PC-3 (cell line): ENCODE measurements at regions not wholly inside any gene's neighbourhood (a gene's known extent, or its start where the extent isn't known, plus 50 kb on each side); places are given as distances from the start of the nearest gene placed in this dataset.

ENCODE experiments used
- ATAC-seq: fragments of 200-7000 bp; cut with Tn5 transposase; 2 replicates; pipeline ENCODE4 v1.9.1; 2020; ENCODE audit warnings: mild to moderate bottlenecking, moderate library complexity
- BruUV-seq: library from RNA; stranded (reverse); fragments of 400-500 nt; replicated peaks from 2 replicates; lab custom pipeline; 2021; lab: Mats Ljungman, UMichigan
- CTCF ChIA-PET: fragments of 300-600 bp; sonication (Branson Sonifier 250); formaldehyde crosslinking; loops from one replicate; lab custom pipeline; 2022; ENCODE audit warnings: antibody characterized with exemption; lab: Charles Lee
- POLR2A ChIA-PET: fragments of 300-600 bp; sonication (Branson Sonifier 250); formaldehyde crosslinking; loops from one replicate; lab custom pipeline; 2022; ENCODE audit warnings: antibody characterized with exemption; ENCODE audit not compliant: unreplicated experiment; lab: Charles Lee
- DNase-seq: peaks from one replicate; pipeline ENCODE4 v3.0.0-alpha.2; 2015
- H2AFZ ChIP-seq: fragments of 300-600 bp; sonication (generic); 2 replicates; pipeline ENCODE4 v1.6.0; 2016; ENCODE audit warnings: antibody characterized with exemption, low read length
- H3F3A ChIP-seq: fragments of 300-600 bp; sonication (generic); one replicate; pipeline ENCODE4 v1.6.0; 2017; ENCODE audit warnings: antibody characterized with exemption, low read length, control low read depth, mild to moderate bottlenecking; ENCODE audit not compliant: unreplicated experiment
- H3K27ac ChIP-seq: fragments of 300-600 bp; sonication (generic); 2 replicates; pipeline ENCODE4 v1.5.1; 2016; ENCODE audit warnings: mild to moderate bottlenecking, low read length
- H3K27me3 ChIP-seq: fragments of 300-600 bp; sonication (generic); 2 replicates; pipeline ENCODE4 v1.6.1; 2016; ENCODE audit warnings: low read length, mixed read lengths
- H3K36me3 ChIP-seq: fragments of 300-600 bp; sonication (generic); 2 replicates; pipeline ENCODE4 v1.6.1; 2016; ENCODE audit warnings: low read depth, mixed run types, low read length, mixed read lengths
- H3K4me1 ChIP-seq: fragments of 300-600 bp; sonication (generic); 2 replicates; pipeline ENCODE4 v1.5.1; 2016; ENCODE audit warnings: low read length; ENCODE audit not compliant: insufficient read depth
- H3K4me2 ChIP-seq: fragments of 300-600 bp; sonication (generic); 2 replicates; pipeline ENCODE4 v1.6.0; 2016; ENCODE audit warnings: low read length
- H3K4me3 ChIP-seq: fragments of 300-600 bp; sonication (generic); 2 replicates; pipeline ENCODE4 v1.5.1; 2016; ENCODE audit warnings: mild to moderate bottlenecking, low read length, mixed read lengths
- H3K79me2 ChIP-seq: fragments of 300-600 bp; sonication (generic); 2 replicates; pipeline ENCODE4 v1.6.1; 2017; ENCODE audit warnings: low read length, mixed read lengths
- H3K9ac ChIP-seq: fragments of 300-600 bp; sonication (generic); 2 replicates; pipeline ENCODE4 v1.6.0; 2016; ENCODE audit warnings: mild to moderate bottlenecking, low read length
- H3K9me2 ChIP-seq: fragments of 300-600 bp; sonication (generic); replicated peaks from 2 replicates; pipeline ENCODE4 v1.6.1; 2016; ENCODE audit warnings: mixed run types, low read length, mixed read lengths
- H3K9me3 ChIP-seq: fragments of 300-600 bp; sonication (generic); 2 replicates; pipeline ENCODE4 v1.6.1; 2016; ENCODE audit warnings: low read length, mixed read lengths
- H4K20me1 ChIP-seq: fragments of 300-600 bp; sonication (generic); 2 replicates; pipeline ENCODE4 v1.6.1; 2016; ENCODE audit warnings: low read length, mixed read lengths
- EZH2 ChIP-seq: fragments of 300-600 bp; sonication (generic); IDR thresholded peaks from one replicate; pipeline ENCODE4 v1.6.1; 2017; ENCODE audit warnings: antibody characterized with exemption, mild to moderate bottlenecking, low read length; ENCODE audit not compliant: unreplicated experiment
- EZH2phosphoT487 ChIP-seq: fragments of 300-600 bp; sonication (generic); IDR thresholded peaks from 2 replicates; pipeline ENCODE4 v1.6.1; 2018; ENCODE audit warnings: mild to moderate bottlenecking, antibody characterized with exemption, low read length, borderline replicate concordance
- intact Hi-C: fragments of 100-400 bp; cut with micrococcal nuclease; formaldehyde crosslinking; loops from 2 replicates; pipeline ENCODE4 v1.9.0; 2023
- TF ChIP-seq, protein P1 (sequence below): fragments of 300-600 bp; sonication (generic); conservative IDR thresholded peaks from 2 replicates; pipeline ENCODE4 v1.5.1; 2017; ENCODE audit warnings: antibody characterized with exemption, low read depth, mild to moderate bottlenecking, low read length

DNA sequence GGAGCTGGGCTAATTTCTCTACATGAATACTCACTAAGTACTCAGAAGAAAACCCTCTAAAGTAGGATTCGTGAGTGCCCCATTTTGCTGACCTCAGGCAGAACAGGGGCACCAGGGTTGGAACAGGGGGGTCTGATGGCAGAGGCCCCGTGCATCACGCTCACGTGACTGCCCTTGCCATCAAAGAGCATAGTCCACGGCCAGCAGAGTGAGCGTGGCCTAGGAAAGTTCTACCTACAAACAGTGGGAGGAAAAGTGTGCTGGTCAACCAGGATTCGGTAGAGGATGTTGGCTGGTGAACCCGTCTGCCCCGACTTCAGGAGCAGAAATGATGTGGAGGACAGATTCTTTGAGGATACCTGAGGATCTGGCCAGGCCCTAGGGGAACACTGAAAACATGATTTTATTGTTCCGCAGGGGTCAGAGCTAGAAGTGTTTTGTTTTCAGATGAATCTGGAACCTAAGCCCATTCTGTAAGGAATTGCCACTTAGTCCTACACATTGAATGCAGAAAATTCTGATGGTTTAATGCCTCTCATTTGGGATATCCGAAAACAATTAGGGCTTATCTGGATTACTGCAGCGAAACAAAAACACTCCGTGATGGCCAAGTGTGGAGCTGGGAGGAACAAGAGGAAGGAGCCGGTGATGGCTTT, 138.8 kb upstream of the SHH start:
- BruUV-seq, result TSS peak; percentile 95
- no peaks in the 10 kb centered on the region for H3K36me3 ChIP-seq
- H3F3A ChIP-seq, result no peaks in the 10 kb centered on the region
- no peaks in the 10 kb centered on the region for H3K9me2 ChIP-seq
- H3K27ac ChIP-seq, result peak overlapping the region; percentile 97
- peaks cover 45% of the 10 kb centered on the region for H3K4me1 ChIP-seq
- POLR2A ChIA-PET, result interaction anchor here (0.7 to 1.1 kb wide), 3 partner anchors 9 to 66 kb away, joined by 3 read pairs; no protein-coding TSS in a partner anchor
- intact Hi-C loops, result loop anchor here (1.0 to 5.0 kb wide), 10 partner anchors 11 to 206 kb away; no protein-coding TSS in a partner anchor
- H3K27me3 ChIP-seq, result no peaks in the 10 kb centered on the region
- 0 out of 2 replicates have a peak overlapping the region, but pooled peaks have one; percentile 10 for H2AFZ ChIP-seq
- H3K9ac ChIP-seq, result peak overlapping the region; percentile 81
- no peaks in the 10 kb centered on the region for H4K20me1 ChIP-seq
- H3K9me3 ChIP-seq, result no peaks in the 10 kb centered on the region
- DNase-seq, result no peak
- ATAC-seq, result peak; percentile 1
- CTCF ChIA-PET, result interaction anchor here (0.6 to 0.7 kb wide), 2 partner anchors 10 to 11 kb away, joined by 3 read pairs; no protein-coding TSS in a partner anchor
- H3K4me2 ChIP-seq, result peak overlapping the region; percentile 68
- TF ChIP-seq, protein P1, sequence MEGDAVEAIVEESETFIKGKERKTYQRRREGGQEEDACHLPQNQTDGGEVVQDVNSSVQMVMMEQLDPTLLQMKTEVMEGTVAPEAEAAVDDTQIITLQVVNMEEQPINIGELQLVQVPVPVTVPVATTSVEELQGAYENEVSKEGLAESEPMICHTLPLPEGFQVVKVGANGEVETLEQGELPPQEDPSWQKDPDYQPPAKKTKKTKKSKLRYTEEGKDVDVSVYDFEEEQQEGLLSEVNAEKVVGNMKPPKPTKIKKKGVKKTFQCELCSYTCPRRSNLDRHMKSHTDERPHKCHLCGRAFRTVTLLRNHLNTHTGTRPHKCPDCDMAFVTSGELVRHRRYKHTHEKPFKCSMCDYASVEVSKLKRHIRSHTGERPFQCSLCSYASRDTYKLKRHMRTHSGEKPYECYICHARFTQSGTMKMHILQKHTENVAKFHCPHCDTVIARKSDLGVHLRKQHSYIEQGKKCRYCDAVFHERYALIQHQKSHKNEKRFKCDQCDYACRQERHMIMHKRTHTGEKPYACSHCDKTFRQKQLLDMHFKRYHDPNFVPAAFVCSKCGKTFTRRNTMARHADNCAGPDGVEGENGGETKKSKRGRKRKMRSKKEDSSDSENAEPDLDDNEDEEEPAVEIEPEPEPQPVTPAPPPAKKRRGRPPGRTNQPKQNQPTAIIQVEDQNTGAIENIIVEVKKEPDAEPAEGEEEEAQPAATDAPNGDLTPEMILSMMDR, result no peak
- TF ChIP-seq EZH2 (no peak), EZH2phosphoT487 (no peak)
- H3K79me2 ChIP-seq, result no peaks in the 10 kb centered on the region
- peak overlapping the region; percentile 37; the same call in 1 of the 2 replicates for H3K4me3 ChIP-seq

DNA sequence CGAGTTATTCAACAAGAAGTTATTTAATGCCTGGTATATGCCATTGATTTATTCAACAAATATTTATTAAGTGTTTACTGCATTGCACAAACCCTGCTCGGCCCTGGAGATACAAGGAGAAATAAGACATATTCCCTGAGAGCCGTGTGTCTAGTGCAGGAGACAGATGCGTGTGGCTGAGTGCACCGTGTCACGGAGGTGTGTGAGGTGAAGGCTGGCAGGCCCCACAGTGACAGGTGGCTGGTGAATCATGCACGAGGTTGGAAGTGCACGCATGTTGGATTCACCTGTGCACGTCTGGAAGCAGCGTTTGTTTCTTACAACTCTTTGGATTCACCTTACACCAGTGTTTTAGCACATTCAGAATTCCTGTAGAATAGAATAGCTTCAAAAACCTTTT, 136.6 kb upstream of the SHH start:
- no peak for DNase-seq
- Histone ChIP-seq H3K9me3 (no peaks in the 10 kb centered on the region), H3K27me3 (no peaks in the 10 kb centered on the region), H3K4me3 (no peak overlapping the region), H3K79me2 (no peaks in the 10 kb centered on the region), H3F3A (no peaks in the 10 kb centered on the region), H2AFZ (no peak overlapping the region), H4K20me1 (no peaks in the 10 kb centered on the region), H3K36me3 (no peaks in the 10 kb centered on the region), H3K27ac (no peak overlapping the region), H3K9me2 (no peaks in the 10 kb centered on the region), H3K4me1 (peaks cover 45% of the 10 kb centered on the region), H3K9ac (no peak overlapping the region), H3K4me2 (no peak overlapping the region)
- no peak for TF ChIP-seq EZH2phosphoT487
- TF ChIP-seq, protein P1, result no peak
- TF ChIP-seq EZH2, result no peak
- ChIA-PET CTCF (no interaction called here), POLR2A (no interaction called here)
- BruUV-seq, result no TSS peak
- intact Hi-C loops, result loop anchor here (5.0 kb wide), 1 partner anchor 87 kb away; no protein-coding TSS in a partner anchor
- no peak for ATAC-seq

DNA sequence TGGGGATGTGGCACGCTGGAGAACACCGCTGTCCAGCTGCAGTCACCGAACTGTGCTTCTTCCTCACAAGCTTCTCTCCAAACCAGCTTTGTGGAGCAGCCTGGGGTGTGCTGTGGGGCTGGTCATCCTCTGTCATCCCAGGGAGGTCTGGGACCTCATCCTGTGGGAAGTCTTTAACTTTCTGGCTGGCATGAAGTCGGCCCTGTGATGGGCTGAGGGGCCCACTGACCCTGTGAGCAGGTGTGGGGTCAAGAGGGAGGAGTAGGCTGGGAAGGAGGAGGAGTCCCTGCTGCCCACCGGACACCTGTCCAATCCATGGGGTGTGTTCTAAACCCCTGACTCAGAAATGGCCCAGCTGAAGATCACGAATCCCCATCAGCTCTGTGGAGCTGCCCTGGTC, 136.2 kb upstream of the SHH start:
- Histone ChIP-seq H3K27ac (no peak overlapping the region), H3K4me3 (no peak overlapping the region), H3K9me2 (no peaks in the 10 kb centered on the region), H3K79me2 (no peaks in the 10 kb centered on the region), H4K20me1 (no peaks in the 10 kb centered on the region), H3K36me3 (no peaks in the 10 kb centered on the region), H3K9ac (no peak overlapping the region), H2AFZ (no peak overlapping the region), H3K4me1 (peaks cover 45% of the 10 kb centered on the region), H3K4me2 (no peak overlapping the region), H3K9me3 (no peaks in the 10 kb centered on the region), H3K27me3 (no peaks in the 10 kb centered on the region), H3F3A (no peaks in the 10 kb centered on the region)
- ATAC-seq (no peak), DNase-seq (no peak)
- POLR2A ChIA-PET, result no interaction called here
- no TSS peak for BruUV-seq
- TF ChIP-seq EZH2, result no peak
- TF ChIP-seq, protein P1, result no peak
- no peak for TF ChIP-seq EZH2phosphoT487
- CTCF ChIA-PET, result interaction anchor here (0.7 kb wide), 1 partner anchor 14 kb away, joined by 3 read pairs; no protein-coding TSS in a partner anchor
- intact Hi-C loops, result loop anchor here (5.0 kb wide), 1 partner anchor 86 kb away; no protein-coding TSS in a partner anchor
